Uterus (tissue), 2 donors: ENCODE measurements at regions not wholly inside any gene's neighbourhood (a gene's known extent, or its start where the extent isn't known, plus 50 kb on each side); places are given as distances from the start of the nearest gene placed in this dataset.

Experiments used
- CTCF ChIP-seq, 4 experiments: fragments of 200-600 bp in 2 of 4; fragments of 450-650 bp in 2 of 4; sonication (generic) in 2 of 4; IDR thresholded peaks; one replicate each; pipeline ENCODE4 v1.5.1; 2016 to 2019; ENCODE audit warnings: antibody characterized with exemption in 4 of 4, mild to moderate bottlenecking in 2 of 4, moderate library complexity in 1 of 4
- POLR2A ChIP-seq, 2 donors: fragments of 450-650 bp; IDR thresholded peaks; one replicate each; pipeline ENCODE4 v1.6.1; 2016; ENCODE audit warnings: antibody characterized with exemption in 2 of 2, mild to moderate bottlenecking in 1 of 2, moderate library complexity in 1 of 2

- TF ChIP-seq CTCF (IDR thresholded peaks at IDR 0.05) = no peak
- TF ChIP-seq POLR2A (IDR thresholded peaks at IDR 0.05) = no peak
These were observed 1280.1 kb downstream of the TYW1 start for GRCh38 chr7:68276725-68277124.
